WERI-Rb-1 (cell line): ENCODE measurements at regions not wholly inside any gene's neighbourhood (a gene's known extent, or its start where the extent isn't known, plus 50 kb on each side); places are given as distances from the start of the nearest gene placed in this dataset.

Experiments
- DNase-seq: peaks from one replicate; pipeline ENCODE4 v3.0.0-alpha.2; 2020
- H3K27ac ChIP-seq: fragments of 250-450 bp; sonication (Bioruptor Pico); 2 replicates; pipeline ENCODE4 v1.5.1; 2020; ENCODE audit warnings: mild to moderate bottlenecking, moderate library complexity
- H3K27me3 ChIP-seq: fragments of 250-450 bp; sonication (Bioruptor Pico); 2 replicates; pipeline ENCODE4 v1.5.1; 2021; ENCODE audit warnings: mild to moderate bottlenecking, low read depth, moderate library complexity; ENCODE audit not compliant: insufficient read depth, severe bottlenecking
- H3K36me3 ChIP-seq: fragments of 250-450 bp; sonication (Bioruptor Pico); 2 replicates; pipeline ENCODE4 v1.5.1; 2020; ENCODE audit warnings: mild to moderate bottlenecking, moderate library complexity
- H3K4me3 ChIP-seq: 2 replicates; pipeline ENCODE4 v1.5.1; 2011; ENCODE audit warnings: low read depth, mild to moderate bottlenecking, control low read depth, low read length
- H3K9me3 ChIP-seq: fragments of 250-450 bp; sonication (Bioruptor Pico); 2 replicates; pipeline ENCODE4 v1.5.1; 2021; ENCODE audit warnings: mild to moderate bottlenecking, moderate library complexity; ENCODE audit not compliant: severe bottlenecking
- TF ChIP-seq, protein P1 (sequence below): IDR thresholded peaks from 2 replicates; pipeline ENCODE4 v1.5.1; 2011; ENCODE audit warnings: low read depth, mild to moderate bottlenecking, control low read depth, inconsistent platforms, low read length

DNA sequence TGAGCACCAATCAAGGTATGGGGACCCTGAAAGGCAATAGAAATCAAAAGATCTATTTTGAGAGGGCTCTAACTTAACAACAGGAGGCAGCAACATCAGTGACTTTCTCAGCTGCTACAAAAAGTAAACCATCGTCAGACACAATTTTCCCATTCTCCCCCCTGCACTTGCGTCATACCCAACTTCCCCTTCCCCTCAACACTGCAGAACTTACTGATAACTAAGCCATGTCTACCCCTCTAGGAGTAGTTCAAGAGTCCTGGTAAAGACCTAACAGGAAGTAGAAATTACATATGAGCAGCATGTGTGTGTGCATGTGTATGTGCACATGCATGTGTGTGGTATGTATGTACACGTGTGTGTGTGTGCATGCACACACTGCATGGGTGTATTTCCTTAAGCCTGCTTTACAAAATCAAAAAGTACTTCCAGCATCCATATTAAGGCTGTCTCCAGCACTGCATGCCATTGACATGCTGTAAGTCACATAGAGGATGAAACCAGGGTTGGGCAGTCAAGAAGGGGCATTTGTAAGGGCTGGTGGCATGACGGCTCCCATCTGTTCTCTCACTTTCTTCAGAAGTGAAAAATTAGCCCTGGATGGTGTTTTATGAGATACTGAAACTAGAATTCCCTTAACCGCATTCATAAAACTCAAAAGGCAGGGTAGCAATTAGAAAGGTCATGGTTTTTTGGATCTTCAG is 460.1 kb upstream of the RUNX1 start:
- peaks cover 87% of the 10 kb centered on the region for H3K27me3 ChIP-seq
- H3K36me3 ChIP-seq = no peaks in the 10 kb centered on the region
- no peak overlapping the region for H3K27ac ChIP-seq
- H3K9me3 ChIP-seq = no peaks in the 10 kb centered on the region
- no peak for DNase-seq
- H3K4me3 ChIP-seq = no peak overlapping the region
- TF ChIP-seq, protein P1, sequence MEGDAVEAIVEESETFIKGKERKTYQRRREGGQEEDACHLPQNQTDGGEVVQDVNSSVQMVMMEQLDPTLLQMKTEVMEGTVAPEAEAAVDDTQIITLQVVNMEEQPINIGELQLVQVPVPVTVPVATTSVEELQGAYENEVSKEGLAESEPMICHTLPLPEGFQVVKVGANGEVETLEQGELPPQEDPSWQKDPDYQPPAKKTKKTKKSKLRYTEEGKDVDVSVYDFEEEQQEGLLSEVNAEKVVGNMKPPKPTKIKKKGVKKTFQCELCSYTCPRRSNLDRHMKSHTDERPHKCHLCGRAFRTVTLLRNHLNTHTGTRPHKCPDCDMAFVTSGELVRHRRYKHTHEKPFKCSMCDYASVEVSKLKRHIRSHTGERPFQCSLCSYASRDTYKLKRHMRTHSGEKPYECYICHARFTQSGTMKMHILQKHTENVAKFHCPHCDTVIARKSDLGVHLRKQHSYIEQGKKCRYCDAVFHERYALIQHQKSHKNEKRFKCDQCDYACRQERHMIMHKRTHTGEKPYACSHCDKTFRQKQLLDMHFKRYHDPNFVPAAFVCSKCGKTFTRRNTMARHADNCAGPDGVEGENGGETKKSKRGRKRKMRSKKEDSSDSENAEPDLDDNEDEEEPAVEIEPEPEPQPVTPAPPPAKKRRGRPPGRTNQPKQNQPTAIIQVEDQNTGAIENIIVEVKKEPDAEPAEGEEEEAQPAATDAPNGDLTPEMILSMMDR = no peak

DNA sequence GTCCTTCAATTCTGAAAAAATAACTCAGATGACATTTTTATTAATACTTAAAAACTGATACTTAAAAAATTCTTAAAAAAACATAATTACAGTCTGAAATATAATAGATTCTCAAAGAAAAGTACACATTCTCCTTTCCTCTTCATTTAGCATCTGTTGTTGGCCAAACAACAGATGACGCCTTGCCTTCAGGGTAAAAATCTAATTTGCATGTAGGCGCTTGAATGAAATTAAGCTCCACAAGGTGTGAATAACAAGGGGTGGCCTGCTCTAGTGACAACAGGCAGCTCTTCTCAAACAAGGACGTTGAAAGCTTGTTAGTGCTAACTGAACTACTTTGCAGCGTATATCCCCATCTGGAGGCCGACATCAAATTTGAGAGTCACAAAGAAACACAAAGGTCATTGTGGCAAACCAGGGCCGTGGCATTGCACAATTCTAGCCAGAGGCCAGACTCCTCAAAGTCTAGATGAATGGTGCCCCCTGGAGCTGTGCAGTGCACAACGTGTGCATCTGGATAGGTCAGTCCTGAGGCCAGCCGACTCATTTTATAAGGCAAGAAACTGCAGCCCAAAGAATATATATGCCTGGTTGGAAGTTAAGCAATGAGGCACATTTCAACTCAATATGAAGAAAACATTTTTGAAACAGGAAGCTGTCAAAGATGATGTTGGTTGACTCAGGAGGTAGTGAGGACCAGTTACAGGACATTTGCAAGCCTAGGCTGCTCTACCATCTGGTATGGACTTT is 459.2 kb upstream of the RUNX1 start:
- H3K27me3 ChIP-seq = peaks cover 88% of the 10 kb centered on the region
- H3K36me3 ChIP-seq = no peaks in the 10 kb centered on the region
- no peaks in the 10 kb centered on the region for H3K9me3 ChIP-seq
- TF ChIP-seq, protein P1 = no peak
- H3K4me3 ChIP-seq = no peak overlapping the region
- no peak overlapping the region for H3K27ac ChIP-seq
- DNase-seq = no peak

- H3K4me3 ChIP-seq = no peak overlapping the region
- TF ChIP-seq, protein P1 = no peak
- H3K9me3 ChIP-seq = no peaks in the 10 kb centered on the region
- peaks cover 94% of the 10 kb centered on the region for H3K27me3 ChIP-seq
- no peak overlapping the region for H3K27ac ChIP-seq
- DNase-seq = no peak
- H3K36me3 ChIP-seq = no peaks in the 10 kb centered on the region
These were observed 458.2 kb upstream of the RUNX1 start for GRCh38 chr21:35507181-35507759.

DNA sequence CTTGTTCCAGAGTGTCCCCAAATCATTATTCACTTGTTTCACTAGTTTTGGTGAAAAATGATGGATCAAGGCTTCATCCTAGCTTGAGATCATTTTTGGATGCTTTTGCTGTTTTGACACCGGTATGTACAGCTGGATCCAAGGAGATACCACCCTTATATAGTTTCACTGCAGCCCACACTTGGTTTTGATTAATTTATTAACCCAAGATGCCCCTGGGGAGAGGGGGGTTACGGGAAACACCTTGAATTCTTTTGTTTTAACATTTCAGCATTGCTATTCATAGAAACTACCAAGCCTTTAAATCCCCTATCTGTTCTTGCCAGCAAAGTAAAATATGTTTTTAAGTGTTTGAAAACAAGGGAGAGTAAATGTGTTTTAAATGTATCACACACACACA is 457.7 kb upstream of the RUNX1 start:
- Histone ChIP-seq H3K9me3 (no peaks in the 10 kb centered on the region), H3K4me3 (no peak overlapping the region), H3K27me3 (peaks cover 95% of the 10 kb centered on the region), H3K36me3 (no peaks in the 10 kb centered on the region), H3K27ac (no peak overlapping the region)
- TF ChIP-seq, protein P1 = no peak
- DNase-seq = no peak

DNA sequence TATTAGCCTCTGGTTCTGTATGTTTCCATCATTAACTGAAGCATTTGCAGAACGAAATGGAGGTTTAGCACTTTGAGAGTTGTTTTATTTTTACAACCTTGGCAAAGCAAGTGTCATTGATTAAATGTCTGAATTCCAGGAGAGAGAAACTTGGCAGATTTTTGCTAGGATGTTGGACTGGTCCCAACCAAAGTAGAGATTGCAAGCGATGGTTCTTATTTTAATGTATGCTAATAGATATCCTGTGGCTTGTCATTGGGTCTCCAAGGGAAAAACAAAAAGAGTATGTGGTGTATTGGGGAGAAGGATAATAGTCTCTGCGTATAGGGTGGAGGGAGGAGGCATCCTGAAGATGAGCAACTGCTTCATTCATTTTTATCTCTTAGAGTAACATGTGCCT is 457.2 kb upstream of the RUNX1 start:
- DNase-seq = no peak
- no peak overlapping the region for H3K4me3 ChIP-seq

More for the DNA sequence above, 457.2 kb upstream of the RUNX1 start:
- TF ChIP-seq, protein P1 = no peak
- H3K27ac ChIP-seq = no peak overlapping the region
- peaks cover 95% of the 10 kb centered on the region for H3K27me3 ChIP-seq
- no peaks in the 10 kb centered on the region for H3K36me3 ChIP-seq
- H3K9me3 ChIP-seq = no peaks in the 10 kb centered on the region
